A673 (cell line): ENCODE measurements at regions not wholly inside any gene's neighbourhood (a gene's known extent, or its start where the extent isn't known, plus 50 kb on each side); places are given as distances from the start of the nearest gene placed in this dataset.

Source experiments
- EZH2 ChIP-seq: fragments of 200-600 bp; sonication (generic); IDR thresholded peaks from 2 replicates; pipeline ENCODE4 v1.6.1; 2017; ENCODE audit warnings: borderline replicate concordance, low read depth, mild to moderate bottlenecking, mixed read lengths, antibody characterized with exemption, low read length; ENCODE audit not compliant: poor library complexity, severe bottlenecking
- TF ChIP-seq, protein P1 (sequence below): fragments of 300-800, 200-600 bp; sonication (generic); conservative IDR thresholded peaks from 2 replicates; pipeline ENCODE4 v1.5.1; 2017; ENCODE audit warnings: low read depth, mild to moderate bottlenecking, antibody characterized with exemption, low read length, moderate library complexity, mixed read lengths

DNA sequence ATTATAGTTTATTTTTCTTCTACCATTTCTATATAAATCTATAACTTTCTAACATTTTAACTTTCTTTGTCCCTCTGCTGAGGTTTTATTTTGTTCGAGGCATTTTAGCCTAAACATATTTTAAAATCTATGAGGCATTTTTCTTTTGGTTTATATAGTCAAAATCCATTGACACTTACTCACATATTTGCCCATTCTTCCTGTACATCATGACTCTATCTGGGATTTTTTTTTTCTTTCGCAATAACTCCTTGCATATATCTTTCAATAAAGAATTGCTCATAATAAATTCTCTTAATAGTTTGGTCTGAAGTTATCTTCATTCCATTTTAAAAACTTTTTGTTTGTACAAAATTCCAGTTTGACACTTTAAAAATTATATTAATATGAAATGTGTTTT lies 632.3 kb downstream of the TLE4 start:
- TF ChIP-seq, protein P1, sequence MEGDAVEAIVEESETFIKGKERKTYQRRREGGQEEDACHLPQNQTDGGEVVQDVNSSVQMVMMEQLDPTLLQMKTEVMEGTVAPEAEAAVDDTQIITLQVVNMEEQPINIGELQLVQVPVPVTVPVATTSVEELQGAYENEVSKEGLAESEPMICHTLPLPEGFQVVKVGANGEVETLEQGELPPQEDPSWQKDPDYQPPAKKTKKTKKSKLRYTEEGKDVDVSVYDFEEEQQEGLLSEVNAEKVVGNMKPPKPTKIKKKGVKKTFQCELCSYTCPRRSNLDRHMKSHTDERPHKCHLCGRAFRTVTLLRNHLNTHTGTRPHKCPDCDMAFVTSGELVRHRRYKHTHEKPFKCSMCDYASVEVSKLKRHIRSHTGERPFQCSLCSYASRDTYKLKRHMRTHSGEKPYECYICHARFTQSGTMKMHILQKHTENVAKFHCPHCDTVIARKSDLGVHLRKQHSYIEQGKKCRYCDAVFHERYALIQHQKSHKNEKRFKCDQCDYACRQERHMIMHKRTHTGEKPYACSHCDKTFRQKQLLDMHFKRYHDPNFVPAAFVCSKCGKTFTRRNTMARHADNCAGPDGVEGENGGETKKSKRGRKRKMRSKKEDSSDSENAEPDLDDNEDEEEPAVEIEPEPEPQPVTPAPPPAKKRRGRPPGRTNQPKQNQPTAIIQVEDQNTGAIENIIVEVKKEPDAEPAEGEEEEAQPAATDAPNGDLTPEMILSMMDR, result no peak
- TF ChIP-seq EZH2, result no peak
